HG03378 (cell line): ENCODE measurements at regions not wholly inside any gene's neighbourhood (a gene's known extent, or its start where the extent isn't known, plus 50 kb on each side); places are given as distances from the start of the nearest gene placed in this dataset.

Experiments
- ATAC-seq: cut with Tn5 transposase; IDR thresholded peaks from one replicate; pipeline ENCODE4 v1.9.1; 2021; ENCODE audit warnings: mild to moderate bottlenecking, moderate library complexity; ENCODE audit not compliant: unreplicated experiment

DNA sequence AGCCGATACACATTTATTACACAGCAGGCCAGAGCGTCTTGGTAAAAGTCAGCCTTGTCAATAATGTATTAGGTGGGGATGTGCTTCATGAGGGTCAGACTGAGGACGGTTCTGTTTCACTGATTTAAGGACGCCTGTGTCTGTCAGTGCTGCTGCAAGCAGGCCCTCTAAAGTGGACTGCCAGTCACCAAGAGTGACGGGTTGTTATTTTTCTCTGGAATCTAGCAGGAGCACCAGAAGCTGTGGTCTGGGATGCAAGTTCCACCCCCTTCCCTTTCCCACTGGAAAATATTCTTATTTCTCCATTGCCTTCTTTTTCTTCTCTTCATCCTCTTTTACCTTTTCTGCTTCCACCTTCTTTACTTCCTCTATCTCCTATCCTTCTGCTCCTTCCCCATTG is 191.2 kb upstream of the NCAM1 start:
- no peak for ATAC-seq

DNA sequence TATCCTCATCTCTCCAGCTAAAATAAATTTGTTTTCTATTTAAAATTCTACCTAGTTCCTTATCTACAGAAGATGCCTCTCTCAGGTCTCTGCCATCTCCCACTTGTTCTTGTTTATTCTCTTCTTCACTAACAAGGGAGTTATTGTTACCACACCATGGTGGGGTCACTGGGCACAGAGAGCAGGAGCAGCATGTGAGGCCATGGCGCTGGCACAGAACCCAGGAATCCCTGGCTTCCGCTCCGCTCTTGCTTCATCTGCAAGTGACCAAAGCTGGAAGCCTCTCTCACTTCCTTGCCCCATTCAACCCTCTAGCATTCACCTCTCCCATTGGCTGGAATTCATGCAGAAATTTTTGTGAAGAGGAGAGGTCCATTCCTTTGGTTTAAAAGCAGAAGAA is 190.7 kb upstream of the NCAM1 start:
- ATAC-seq, result no peak

DNA sequence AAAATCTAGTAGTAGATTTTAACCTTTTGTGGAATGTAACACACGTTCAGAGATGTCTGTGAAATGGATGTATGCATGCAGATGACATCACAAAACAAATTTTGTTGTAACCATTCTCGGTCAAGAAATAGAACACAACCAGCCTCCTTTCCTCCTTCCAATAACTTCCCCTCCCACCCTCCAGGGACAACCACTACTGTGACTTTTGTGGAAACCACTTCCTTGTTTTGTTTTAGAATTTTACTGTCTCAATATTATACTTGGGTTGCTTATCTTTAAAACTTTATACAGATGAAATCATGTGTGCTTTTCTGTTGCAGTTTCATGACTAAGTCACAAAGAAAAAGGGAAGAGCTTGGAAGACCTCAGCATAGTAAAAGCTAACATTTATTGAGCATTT is 189.4 kb upstream of the NCAM1 start:
- ATAC-seq, result no peak

DNA sequence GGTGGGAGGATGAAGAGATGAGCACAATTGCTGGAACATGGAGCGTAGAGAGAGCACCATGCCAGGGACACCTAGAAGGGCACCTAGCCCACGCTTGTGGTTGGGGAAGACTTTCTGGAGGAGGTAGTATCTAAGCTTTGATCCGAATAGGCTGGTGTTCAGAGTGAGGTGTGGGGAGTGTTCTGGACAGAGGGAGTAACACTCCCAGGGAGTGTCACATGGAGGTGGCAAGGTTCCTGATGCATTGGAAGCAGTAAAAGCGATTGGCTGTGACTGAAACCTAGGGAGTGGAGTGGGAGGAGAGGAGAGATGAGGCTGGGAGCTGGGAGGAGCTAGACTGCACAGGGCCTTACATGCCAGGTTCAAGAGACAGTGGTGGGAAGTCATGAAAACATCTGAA is 188.0 kb upstream of the NCAM1 start:
- ATAC-seq, result no peak

DNA sequence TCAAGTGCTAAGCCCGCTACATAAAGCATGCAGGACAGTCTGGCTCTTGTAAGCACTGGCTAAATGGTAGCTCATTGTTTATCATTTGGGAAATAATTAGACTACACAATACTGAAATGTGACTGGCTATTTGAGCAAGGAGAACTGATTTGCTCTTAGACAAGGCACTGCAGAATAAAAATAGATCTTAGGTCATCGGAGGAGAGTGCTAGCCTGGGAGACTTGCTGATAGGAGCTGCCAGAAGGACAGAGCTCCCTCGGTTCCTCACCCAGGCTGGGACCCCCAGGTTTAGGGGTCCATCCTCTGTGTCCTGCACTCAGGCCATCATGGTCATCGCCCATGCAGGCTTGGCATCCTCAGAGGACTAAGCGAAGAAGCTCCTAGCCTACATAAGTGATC is 184.4 kb upstream of the NCAM1 start:
- ATAC-seq, result no peak

DNA sequence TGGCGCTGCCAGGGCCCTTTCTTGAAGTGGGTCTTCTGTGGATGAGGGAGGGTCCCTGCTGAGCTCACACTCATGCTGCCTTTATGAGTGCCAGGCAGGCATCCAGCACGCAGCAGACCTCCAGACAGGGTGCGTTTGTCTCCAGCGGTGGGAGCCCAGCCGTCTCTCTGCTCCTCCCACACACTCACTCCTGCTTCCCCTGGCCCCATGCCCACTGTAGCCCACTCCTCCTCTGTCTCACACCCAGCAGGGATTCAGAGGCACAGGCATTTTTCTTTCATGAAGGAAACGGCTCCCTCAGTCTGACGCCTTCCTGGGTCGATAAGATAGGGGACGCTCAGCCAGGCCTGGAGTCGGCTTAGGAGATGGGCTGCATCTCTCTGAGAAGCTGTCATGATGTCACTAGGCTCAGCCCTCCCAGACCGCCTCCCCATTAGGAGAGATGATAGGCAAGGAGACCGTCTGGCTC is 183.9 kb upstream of the NCAM1 start:
- no peak for ATAC-seq

DNA sequence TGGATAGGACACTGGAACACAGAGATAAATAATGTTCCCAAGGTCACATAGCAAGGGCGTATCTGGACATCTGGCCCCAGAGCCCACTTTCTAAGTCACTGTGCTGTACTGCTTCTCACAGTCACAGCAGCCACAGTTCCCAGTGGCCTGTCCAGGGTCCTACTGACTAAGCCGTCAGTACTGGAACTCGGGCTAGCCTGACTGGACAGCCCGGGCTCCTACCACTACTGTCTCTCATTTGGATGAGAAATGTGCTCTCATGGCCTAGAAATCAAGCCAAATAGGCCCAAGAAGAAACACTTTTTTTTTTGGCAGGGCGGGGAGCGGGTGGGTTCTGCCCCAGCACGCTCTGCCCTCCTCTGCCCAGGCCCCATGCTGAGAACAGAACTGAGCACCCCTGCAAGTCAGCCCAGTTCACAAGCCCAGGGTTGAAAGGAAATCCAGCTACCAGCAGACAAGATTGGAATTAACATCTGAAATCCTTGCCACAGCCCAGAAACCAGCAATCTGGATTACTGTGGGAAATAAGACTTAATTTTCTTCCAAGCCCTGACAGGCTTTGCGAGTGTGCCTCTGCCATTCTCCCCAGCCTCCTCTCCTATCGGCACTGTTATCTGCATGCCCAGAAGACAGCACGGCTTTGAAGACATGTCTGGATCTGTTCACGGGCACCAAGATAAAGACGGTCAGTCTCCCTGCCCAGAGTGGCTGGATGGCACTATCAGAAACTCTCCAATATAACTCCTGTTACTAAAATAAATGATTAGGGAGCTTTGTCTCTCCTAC is 182.9 kb upstream of the NCAM1 start:
- ATAC-seq, result no peak

DNA sequence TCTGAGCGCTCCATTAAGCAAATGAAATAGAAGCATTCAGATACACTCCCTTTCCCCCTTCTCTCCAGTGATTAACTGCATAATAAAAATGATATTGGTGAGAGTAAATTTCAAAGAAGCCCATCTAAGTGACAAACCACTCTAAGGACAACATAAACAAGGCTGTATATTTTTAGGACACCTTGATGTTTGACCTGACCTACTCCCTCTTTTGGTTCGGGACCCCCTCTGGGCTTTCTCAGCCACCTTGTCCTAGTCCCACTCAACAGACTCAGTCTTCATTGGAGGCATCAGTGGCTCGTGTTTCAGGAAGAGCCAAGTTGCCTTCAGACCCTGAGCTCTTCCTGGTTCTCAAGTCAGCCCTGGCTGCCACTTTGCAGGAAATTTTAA is 182.3 kb upstream of the NCAM1 start:
- ATAC-seq, result no peak

DNA sequence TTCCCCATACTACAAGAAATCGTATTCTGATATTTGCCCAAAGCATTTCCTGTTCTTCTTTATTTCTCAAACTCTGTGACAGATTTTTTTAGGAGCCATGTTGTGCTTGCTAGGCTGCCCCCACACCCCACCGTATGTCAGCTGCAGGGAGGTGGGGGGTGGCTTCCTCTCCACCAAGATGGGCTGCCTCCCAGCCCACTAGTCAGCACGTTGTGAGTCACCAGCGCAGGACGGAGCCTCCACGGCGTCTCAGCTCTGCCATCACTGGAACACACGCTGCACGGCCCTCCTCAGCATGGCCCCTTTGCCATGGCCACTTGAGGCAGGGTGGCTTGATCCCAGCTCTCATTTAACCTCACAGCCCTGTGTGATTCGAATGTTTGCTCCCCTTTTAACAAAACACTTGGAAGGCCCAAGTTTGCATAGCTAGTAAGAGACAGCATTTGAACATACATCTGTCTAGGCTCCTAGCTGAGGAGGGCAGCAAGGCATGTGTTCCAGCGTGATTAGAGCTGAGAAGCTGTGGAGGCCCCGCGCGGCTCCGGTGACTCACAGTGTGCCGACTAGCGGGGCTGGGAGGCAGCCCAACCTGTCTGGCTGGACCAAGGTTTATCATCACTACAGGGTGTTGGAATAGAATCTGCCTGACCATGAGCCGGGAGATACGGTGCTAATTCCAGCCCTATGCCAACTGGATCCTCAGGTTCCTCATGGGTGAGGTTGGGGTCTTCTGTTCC is 180.7 kb upstream of the NCAM1 start:
- ATAC-seq, result no peak

DNA sequence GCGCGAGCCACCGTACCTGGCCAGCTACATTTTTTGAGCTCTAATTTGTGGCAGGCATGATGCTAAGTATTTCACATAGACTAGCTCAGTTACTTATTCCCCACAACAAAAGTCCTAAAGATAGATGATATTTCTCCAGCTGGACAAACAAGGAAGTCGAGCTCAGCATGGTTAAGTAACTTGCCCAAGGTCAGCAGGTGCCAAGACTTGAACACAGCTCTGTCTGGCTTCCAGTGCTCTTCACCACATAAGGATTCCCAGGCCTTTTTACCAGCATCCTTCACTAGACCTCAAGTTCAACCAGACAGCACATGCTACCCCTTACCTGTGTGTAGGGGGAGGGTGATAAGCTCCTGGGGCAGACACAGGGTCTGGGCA is 177.3 kb upstream of the NCAM1 start:
- no peak for ATAC-seq

DNA sequence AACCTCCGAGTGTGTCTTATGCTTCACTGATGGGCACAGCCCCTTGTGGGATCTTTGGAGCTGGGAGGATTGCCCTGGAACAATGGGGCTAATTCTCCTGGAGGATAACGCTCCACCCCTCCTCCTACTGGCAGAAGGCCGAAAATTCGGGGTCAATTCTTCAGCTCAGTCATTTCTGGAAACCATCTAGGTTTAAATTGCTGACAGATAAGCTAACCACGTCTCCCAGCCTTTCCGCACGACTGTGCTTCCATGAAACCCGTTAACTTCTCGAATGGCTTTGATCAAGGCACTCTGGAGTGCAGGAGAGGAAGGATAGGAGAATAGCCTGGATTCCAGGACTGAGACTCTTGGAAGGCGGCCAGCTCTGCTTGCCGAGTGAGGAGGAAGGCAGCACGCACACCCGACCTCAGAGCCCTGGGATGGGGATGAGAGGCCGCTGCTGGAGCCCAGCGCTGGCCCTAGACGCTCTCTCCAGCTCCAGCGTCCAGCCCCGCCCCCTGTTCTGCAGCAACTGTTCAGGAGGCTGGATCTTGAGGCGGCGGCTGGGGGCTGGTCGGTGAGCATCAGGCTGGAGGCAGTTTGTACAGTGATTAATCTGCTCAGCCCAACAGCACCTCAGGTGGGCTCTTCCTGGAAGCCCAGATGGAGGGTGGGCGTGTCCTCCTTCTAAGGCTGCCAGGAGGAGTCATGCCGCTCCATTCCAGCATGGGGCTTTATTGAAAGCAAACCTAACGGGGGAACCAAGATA is 176.7 kb upstream of the NCAM1 start:
- no peak for ATAC-seq

DNA sequence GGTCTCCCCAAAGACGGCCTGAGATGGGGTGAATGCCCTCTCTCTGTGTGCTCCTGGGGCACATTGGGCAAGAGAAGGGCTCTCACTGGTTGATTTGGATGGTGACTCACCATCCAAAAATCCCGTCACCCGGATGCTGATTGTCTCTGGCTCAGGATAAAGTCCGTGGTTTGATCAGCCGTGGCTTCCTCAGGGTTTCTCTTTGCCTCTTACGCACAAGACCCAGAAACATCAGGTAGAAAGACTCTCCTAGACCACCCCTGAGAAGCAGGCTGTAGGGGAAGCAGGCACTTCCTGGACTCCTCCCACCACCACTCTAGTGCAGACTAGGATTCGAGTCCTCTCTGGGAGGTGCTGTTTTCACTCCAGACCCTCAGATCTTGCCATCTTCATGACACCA is 176.1 kb upstream of the NCAM1 start:
- ATAC-seq, result no peak

DNA sequence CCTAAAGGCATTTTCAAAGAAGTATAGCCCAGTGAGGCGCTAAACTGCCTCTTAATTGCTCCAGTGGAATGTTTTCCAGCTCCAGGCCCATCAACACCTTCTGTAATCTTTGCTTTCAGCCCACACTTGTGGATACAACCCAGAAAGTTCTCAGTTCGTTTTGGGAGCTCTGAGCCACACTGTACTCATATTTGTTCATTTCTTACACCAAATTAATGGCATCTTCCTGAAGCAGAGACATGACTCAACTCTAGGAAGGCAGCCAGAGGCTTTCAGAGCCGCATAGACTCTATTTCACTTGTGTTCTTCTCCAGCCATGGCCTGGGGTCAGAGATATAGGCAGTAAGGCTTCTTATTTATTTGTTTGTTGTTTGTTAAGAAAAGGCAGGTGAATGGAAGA is 175.5 kb upstream of the NCAM1 start:
- ATAC-seq, result no peak

DNA sequence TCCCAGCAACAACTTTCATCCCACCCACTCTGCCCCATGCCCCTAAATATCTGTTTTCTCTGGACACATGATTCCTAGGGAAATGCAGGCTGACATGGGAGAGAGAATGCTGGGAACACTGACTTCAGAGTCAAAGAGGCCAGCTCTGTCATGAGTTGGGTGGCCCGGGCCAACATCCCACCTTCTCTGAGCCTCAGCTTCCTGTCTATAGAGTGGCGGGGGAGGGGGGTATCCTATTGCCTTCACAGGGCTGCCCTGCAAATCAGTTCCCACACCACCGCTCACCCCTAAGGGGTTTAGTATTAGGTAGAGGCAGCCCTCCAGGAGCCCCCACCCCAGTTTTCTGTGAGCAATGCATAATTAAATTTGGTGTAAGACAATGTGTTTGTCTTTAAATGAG is 175.0 kb upstream of the NCAM1 start:
- ATAC-seq, result no peak

DNA sequence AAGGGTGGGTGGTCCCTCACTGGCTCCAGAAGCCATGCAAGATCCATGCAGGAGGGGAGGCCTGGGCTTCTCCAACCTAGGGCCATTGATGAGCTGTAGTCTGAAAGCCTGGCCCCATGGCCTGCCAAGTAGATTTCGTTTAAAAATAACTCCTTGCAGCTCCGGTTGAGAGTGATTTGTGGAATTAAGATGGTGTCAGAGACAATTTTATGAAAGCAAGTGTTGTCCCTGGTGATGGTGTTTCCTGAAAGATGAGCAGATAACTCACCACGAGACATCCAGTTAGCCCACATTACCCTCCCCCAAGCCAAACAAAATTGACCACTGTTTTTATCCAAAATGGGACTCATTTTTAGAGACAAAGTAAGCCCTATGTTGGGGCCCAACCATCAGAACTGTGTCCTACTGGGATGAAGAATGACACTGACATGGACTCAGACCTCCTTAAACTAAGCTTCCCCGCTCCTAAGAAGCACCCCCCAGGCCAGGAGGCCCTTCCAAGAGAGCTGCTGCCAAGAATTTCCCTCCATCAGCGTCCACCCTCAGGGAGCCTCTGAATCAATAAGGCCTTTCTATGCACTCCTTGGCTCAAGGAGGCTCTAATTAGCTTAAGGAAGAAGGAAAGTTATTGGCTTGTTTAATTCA is 174.2 kb upstream of the NCAM1 start:
- no peak for ATAC-seq

DNA sequence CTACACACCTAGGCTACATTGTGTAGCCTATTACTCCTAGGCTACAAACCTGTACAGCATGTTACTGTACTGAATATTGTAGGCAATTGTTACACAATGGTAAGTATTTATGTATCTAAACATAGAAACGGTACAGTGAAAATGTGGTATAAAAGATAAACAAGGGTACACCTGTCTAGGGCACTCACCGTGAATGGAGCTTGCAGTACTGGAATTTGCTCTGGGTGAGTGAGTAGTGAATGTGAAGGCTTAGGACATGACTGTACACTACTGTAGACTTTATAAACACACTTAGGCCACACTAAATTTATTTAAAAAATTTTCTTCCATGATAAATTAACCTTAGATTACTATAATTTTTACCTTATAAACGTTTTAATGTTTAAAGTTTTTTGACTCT is 171.7 kb upstream of the NCAM1 start:
- ATAC-seq, result no peak

DNA sequence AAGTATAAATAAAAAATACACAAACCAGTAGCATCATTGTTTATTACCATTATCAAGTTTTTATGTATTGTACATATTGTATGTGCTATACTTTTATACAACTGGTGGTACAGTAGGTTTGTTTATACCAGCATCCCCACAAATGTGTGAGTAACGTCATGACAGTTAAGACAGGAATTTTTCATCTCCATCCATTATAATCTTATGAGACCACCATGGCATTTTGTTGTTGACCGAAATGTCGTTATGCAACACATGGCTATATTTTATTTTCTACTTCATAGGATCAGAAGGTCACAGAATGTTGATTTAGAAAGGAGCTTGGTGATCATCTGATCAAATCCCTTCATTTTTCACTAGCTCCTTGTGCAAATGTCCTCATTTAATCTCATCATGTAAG is 170.9 kb upstream of the NCAM1 start:
- ATAC-seq, result no peak

DNA sequence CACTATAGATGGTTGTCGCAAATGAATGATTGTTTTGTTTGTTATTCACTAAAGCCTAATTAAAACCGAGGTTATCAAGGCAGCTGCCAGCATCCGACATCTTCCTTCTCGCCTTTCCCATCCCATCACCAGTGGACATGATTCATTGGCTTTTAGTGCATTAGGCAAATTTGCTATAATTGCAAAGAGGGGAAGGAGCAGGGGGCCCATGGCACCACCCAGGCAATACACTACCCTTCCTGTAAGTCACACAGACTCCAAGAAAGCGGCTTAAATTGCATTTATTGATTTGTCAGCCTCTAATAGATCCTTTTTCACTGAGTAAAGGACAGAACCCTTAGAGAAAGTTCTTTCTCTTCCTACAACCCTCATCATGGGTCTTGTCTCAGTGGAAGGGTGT is 169.2 kb upstream of the NCAM1 start:
- no peak for ATAC-seq

DNA sequence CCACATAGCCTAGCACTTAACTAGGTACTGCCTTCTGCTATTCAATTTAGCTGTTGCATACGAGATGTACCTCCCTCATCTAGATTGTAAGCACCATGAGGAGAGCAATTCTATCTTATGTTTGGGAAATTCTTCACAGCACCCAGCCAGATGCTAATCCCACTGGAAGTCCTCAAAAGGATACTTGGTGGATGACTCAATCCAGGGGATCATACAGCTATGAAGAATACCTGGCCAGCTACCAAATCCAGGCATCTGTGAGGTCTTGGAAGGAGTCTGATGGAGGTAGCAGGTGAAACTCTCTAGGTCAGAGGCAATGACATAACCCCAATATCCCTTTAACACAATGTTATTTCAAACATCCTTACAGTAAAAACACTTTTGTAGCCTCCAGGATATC is 167.8 kb upstream of the NCAM1 start:
- no peak for ATAC-seq

DNA sequence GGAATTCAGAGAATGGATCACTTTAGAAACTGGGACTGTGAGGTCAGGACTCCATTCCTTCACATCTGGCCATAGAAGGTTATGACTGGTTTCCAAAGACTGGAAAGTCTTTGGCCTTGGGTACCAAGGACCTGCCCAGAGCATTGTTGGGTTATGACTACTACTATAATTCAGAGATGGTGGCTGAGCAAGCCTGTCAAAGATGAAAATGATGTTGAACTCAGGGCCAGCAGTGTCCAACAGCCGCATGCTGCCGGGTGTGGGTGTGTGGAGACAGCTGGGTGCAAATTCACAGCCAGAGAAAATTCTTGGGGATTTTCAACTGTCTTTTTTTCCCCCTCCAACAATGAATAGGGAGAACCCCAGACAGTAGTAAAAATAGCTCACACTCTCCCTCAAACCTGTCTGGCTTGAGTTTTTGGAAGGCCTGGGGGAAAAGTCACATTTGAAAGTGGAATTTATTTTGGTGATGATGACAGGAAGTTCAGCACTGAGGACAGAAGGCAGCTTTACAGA is 166.8 kb upstream of the NCAM1 start:
- no peak for ATAC-seq

DNA sequence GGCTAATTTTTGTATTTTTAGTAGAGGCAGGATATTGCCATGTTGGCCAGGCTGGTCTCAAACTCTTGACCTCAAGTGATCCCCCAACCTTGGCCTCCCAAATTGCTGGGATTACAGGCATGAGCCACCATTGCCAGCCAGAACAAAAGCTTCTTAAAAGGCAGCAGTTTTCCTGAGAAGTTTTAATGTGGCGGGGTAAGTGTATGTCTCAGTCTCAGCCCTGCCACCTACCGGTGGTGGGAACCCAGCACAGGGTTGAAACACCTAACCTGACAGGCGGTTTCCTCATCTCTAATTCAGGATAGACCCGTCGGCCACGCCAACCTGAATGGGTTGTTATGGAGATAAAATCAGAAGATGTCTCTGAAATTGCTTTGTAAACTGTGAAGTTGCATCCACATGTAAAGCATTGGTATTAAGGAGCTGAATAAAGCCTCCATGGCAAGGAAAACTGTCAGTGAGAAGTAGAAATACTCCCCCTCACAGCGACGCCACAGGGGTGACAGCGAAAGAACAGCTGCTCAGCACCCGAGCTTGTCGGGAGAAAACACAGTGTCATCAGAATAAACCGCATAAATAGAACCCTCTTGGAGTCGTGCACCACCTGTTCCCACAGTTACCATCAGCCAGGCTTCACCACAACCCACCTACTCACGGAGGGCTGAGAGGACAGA is 165.9 kb upstream of the NCAM1 start:
- ATAC-seq, result no peak
